ENCODE measurements at regions not wholly inside any gene's neighbourhood (a gene's known extent, or its start where the extent isn't known, plus 50 kb on each side); places are given as distances from the start of the nearest gene placed in this dataset.
"Not testable (repeated sequence)": the region's sequence is repeated elsewhere in the genome, so short reads cannot be mapped to it uniquely, and the experiment has no call there.

GRCh38 chr4:12495211-12495610 is 988.9 kb downstream of the RAB28 start:
- H3K4me3 ChIP-seq (ENCODE audit: low read depth, low read length) = no peak overlapping the region
- TF ChIP-seq CTCF (IDR thresholded peaks at IDR 0.05; ENCODE audit: borderline replicate concordance, insufficient read depth, low read depth, low read length) = no peak

GRCh38 chr4:12492730-12493393 is 991.3 kb downstream of the RAB28 start:
- H3K4me3 ChIP-seq (ENCODE audit: low read depth, low read length) = no peak overlapping the region
- no peak for TF ChIP-seq CTCF (IDR thresholded peaks at IDR 0.05; ENCODE audit: borderline replicate concordance, insufficient read depth, low read depth, low read length)

- no peak for TF ChIP-seq CTCF (IDR thresholded peaks at IDR 0.05; ENCODE audit: borderline replicate concordance, insufficient read depth, low read depth, low read length)
- no peak overlapping the region for H3K4me3 ChIP-seq (ENCODE audit: low read depth, low read length)
Measured at GRCh38 chr4:12488672-12489071, 995.5 kb downstream of the RAB28 start.

- no peak overlapping the region for H3K4me3 ChIP-seq (ENCODE audit: low read depth, low read length)
- no peak for TF ChIP-seq CTCF (IDR thresholded peaks at IDR 0.05; ENCODE audit: borderline replicate concordance, insufficient read depth, low read depth, low read length)
Measured at GRCh38 chr4:12487000-12487399, 997.1 kb downstream of the RAB28 start.

- H3K4me3 ChIP-seq (ENCODE audit: low read depth, low read length) = no peak overlapping the region
- TF ChIP-seq CTCF (IDR thresholded peaks at IDR 0.05; ENCODE audit: borderline replicate concordance, insufficient read depth, low read depth, low read length) = no peak
Measured at GRCh38 chr4:12472087-12472486, 1012.1 kb downstream of the RAB28 start.

- TF ChIP-seq CTCF (IDR thresholded peaks at IDR 0.05; ENCODE audit: borderline replicate concordance, insufficient read depth, low read depth, low read length) = no peak
- no peak overlapping the region for H3K4me3 ChIP-seq (ENCODE audit: low read depth, low read length)
Measured at GRCh38 chr4:12471193-12471592, 1012.9 kb downstream of the RAB28 start.

- not testable (repeated sequence) for H3K4me3 ChIP-seq (ENCODE audit: low read depth, low read length)
Measured at GRCh38 chr4:12461576-12461975, 1022.6 kb downstream of the RAB28 start.

GRCh38 chr4:12459126-12459525 is 1025.0 kb downstream of the RAB28 start:
- H3K4me3 ChIP-seq (ENCODE audit: low read depth, low read length) = no peak overlapping the region
- no peak for TF ChIP-seq CTCF (IDR thresholded peaks at IDR 0.05; ENCODE audit: borderline replicate concordance, insufficient read depth, low read depth, low read length)

All from GM12875 (cell line).